AG08396 (cell line): ENCODE measurements at regions not wholly inside any gene's neighbourhood (a gene's known extent, or its start where the extent isn't known, plus 50 kb on each side); places are given as distances from the start of the nearest gene placed in this dataset.
A peak's percentile ranks its signal among the peaks of the same experiment; 100 is the strongest.

Experiments used
- DNase-seq: peaks from one replicate; pipeline ENCODE4 v3.0.0; 2012; ENCODE audit warnings: low spot score, mixed read lengths

DNA sequence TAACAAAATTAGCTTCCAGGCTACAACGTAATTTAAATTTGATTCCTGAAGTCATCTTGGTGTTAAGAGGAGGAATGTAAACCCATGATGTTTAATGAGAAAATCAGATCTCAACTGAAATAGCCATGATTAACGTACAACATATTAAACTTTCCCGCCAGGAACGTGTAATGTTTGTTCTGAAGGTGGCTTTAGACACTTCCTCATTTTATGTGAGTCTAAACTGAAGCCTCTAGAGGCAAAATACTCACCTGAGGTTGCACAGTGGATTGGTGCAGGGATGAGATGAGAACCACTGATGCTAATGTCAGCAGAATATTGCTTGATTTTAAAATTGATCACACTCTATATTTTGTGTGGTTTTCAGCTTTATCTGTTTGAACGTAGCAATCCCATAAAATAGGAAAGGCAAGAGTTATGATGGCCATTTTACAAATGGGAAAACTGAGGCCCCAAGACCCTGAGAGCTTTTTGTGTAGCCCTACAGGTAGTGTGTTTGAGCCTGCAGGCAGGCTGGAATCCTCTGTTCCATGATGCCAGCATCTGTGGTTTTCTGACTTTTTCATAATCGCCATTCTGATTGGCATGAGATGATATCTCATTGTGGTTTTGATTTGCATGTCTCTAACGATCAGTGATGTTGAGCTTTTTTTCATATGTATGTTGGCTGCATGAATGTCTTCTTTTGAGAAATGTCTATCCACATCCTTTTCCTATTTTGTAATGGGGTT lies 243.7 kb upstream of the BMPER start:
- no peak for DNase-seq

DNA sequence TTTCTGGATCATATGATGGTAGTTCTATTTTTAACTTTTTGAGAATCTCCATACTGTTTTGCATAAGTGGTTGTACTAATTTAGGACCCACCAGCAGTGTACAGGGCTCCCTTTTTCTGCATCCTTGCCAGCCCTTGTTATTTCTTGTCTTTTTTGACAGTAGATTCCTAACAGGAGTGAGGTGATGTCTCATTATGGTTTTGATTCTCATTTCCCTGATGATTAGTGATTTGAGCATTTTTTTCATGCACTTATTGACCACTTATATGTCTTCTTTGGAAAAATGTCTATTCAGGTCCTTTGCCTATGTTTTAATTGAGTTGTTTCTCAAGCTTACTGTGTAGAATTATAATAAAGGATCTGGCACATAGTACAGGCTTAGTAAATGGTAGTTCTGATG lies 238.8 kb upstream of the BMPER start:
- DNase-seq = no peak

DNA sequence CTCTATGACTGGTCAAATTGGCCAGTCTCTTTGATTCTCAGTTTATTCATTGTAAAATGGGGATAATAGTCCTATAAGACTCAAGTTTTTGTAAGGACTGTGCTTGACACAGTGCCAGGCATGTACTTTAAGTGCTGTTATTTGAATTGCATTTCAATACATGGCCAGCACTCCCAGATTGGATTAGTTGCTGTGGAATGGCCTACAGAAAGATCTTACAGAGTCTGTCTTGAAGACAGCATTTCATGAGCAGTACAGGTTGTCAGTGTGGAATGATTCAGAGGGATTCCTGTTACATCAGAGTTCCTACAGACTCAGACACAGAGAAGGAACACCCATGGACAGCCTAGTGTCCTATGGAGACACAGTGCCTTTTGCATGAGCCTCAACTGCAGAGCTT lies 238.1 kb upstream of the BMPER start:
- no peak for DNase-seq

DNA sequence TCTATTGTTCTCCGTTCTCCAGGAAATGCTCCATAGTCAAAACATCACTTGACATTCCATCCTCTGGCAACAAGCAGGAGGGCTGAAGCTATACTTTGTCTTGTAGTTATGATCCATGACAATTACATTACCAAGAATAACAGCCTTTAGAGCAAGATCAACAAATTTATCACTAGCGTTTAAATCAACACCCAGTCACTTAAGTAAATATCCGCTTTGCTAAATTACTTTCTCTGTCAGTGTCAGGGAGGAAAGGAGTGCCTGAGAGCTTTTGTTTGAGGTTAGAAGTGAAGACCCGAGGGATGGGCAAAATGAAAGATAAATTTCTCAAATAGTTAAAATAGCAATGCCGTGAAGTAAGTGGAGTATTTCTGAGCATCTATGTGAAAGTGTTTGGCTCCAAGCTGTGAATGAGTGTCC lies 236.1 kb upstream of the BMPER start:
- no peak for DNase-seq

DNA sequence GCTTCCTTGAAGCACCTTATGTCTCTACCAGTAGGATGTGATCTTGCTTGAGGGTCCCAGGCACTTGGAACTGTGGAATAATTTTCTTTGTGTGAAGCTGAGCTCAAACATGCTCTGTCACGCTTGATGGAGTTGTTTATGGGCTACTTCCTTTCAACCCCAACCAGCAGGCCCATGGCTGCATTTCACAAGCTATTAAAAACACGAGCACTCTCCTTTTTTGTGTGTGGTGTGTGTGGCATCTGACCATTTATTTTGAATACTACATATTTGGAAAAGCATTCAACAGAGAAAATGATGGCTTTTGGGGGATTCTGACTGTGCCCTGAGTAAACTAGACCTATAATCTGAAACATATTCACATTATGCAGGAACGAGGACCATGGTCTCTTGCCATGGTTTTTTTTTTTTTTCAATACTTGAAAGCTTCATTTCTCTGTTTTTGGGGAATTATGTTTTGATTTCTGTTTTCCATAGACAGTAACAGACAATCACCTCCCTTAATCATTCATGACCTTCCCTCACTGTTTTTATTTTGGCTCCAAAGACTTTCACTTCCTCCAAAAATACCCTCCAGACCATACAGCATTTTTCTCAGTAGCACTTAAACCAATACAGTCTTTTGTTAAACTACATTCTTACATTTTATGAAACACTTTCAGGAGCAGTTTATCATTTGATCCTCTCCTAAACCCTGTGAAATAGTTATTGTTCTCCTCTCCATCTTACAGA lies 233.6 kb upstream of the BMPER start:
- DNase-seq = no peak

DNA sequence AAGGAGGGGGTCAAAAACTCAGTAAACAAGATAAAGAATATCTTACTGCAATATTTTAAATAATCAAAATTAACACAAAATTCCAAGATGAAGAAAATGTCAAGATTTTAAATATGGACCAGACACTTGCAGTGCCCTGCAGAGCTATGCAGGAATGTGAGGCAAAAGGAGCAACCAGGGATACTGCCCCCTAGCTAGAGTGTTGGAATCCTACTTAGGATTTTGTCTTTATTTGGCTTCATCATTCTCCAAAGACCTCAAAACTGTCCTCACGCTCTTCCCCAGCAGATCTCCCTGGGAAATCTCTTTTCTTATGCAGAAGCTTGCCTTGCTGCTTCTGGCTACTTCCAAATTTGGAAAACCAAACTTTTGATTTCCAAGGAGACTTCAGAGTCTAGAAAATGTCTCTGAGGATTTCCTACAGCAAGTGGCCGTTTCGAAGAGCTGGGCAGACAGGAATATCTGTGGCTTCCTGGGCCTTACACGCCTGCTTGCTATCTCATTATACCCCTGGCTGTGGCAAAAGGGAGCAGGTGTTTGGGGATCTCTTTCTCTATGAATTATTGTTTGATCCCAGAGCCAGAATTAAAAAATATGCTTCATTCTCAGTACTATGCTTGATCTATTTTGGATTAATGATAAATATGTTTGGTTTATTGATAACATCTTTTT lies 232.2 kb upstream of the BMPER start:
- no peak for DNase-seq

DNA sequence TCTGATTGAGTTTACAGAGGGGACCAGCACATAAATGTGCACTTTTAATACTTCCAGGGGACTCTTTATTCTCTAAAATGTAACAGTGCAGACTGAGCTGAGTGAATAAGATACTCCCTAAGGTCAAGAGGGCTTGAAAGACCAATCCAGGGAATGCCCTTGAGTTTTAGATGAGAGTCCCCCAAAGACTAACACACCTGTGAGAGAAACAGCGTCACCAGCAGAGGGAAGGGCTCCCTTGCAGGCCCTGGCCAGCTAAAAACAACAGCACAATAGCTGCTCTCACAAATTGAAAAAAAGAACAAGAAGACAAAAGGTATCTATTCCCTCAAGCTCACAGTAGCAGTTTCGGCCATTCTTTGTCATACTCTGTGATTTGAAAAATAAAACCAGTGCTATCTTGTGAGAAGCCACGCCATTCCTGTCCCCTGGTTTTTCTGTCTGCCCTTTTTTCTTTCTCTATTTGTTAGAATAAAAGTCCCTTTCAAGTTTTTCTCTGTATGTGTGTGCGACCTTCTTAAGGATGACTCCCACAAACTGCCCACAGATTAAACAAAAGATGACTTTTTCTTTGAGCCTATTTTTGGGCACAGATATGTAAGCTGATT lies 230.4 kb upstream of the BMPER start:
- DNase-seq = no peak

DNA sequence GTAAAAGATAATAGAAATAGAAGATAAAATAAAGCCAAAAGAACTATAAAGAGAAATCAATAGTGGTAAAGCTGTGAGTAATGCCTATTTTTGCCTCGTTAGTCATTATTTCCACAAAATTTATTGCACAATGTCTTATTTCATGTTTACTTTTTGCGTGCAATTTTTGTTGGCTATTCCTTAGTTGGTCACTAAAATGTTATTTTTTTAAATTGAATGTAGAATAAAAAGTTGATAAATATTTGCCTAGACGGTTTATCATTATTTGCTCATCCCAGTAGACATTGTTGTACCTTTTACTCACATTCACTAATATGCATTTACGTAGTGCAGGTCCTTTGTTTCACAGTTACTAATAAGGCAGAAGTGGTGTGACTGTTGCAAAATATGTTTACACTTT lies 227.8 kb upstream of the BMPER start:
- no peak for DNase-seq

DNA sequence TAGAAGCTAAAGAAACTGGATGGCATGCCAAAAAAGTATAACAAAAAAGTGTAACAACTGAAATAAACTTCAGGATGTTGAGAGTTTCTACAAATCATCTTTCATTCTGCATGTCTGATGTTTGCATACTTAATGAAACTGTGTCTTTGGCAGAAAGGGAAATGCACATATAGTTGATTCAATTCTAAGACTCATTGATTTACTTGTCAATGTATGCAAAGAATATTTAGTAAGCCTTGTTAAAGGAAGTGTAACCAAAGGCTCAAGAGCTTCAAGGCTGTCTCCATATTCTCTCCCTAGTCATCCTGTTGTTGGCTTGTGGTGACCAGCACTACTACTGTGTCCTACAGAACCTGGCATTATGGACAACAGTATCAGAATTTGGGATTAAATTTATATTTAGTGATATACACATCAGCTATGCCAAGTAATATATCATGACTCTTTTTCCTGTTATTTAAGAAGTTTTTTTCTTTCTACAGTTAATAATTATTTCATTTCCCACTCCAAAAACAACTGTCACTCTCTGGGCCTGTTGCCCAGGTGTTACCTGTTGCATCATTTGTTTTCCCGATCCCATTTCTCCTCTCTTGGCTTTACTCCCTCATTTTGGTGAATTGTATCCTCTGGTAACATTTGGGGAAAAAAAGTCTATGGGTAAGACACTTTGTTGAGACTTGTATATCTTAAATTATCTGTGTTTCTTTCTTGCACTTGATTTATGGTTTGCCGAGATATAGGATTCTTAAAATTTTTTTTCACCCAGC lies 226.6 kb upstream of the BMPER start:
- DNase-seq = no peak

DNA sequence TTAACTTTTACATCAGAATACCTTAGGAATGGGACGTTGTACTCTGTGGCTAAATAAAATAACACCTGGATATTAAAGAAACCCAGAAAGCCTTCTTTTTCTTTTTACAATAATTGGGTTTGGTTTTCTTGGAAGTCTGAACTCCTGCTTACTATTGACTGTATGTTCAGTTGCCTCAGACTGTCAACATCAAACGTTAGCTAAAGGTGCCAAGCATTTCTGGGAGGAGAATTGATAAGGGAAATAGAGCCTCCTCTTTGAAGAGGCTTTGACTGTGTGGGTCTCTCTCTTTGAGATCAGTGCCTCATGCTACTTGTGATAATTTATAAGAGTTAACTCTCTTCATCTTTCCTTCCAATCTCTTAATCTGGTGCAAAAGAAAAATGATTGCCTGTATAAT lies 224.7 kb upstream of the BMPER start:
- DNase-seq = no peak

DNA sequence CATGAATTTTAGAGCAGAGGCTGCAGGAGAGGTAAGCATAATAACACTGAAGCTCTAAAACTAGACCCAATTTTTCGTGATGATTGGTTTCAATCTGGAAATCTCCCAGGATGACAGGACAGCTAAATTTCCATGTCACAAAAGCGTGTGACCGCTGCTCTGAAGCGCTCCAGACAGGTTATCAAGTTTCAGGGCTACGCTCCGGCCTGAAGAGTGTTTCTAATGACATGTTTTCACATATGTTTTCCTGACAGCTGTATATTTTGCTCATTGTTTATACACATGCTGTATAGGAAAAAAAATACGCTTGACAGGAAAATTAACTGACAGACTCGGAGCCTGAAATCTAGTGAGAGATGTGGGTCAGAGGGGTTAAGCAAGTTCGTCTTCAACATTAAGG lies 219.8 kb upstream of the BMPER start:
- DNase-seq = no peak

DNA sequence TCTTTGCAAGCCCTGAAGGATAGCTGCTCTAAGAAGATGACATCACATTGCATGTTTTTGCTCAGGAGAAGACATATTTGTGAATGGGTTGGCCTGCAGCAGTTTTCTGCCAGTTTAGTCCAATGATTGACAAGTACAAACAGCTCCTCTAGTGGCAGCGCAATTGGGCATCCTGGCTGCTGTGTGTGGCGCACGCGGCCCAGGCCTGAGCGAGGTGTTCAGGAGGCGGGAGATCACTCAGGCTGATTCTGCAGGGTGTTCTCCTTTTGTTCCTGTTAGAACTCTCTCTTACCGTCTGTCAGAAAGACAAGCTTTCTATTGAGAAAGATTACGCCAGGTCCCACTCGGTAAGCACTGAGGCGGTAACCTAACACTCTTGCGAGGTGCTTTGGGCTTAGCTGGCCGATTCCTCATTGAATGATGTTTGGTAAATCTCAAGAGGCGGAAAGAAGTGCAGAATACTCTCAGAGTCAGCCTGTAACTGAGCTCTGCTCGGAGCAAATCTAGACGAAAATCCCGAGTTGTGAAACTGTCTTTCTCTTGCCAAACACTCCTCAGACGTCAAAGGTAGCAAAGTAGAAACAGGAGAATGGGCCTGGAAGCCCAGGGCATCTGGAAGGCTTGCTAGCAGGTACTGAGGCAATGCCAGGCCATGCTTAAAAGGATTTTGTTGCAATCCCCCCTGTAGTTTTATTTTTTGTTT lies 219.2 kb upstream of the BMPER start:
- DNase-seq = no peak

DNA sequence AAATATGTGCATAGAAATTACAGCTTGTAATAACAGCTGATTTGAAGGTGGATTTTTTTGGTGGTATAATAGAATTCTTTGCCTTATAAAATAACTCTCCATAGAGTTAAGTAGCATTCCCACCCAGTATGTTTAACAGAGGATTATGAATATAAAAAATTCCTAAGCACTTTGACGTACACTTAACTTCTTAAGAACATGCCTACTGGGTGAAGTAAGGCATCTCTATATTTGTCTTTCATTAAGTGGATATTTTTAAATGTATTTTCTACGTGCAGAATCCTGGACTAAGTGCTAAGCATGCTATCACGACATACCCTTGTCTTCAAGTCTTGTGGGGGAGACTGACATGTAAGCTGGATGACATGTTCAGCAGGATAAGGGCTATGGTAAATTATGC lies 217.7 kb upstream of the BMPER start:
- DNase-seq = no peak

DNA sequence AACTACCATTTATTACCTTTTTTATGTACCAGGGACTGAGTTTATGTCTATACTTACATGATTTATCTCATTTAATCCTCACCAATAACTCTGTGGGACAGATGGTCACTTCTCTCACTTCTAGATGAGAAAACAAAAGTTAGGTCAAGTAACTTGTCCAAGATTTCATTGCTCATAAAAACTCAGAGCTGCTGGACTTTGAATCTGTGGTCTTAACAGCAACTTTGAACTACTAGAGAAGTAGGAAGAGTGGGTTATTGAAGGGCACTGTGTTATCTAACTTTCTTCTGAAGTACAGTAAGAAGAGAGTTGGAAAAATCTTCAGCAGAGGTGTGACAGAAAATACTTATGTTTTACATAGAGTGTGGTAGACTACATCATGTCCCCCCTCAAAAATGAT lies 214.2 kb upstream of the BMPER start:
- no peak for DNase-seq

DNA sequence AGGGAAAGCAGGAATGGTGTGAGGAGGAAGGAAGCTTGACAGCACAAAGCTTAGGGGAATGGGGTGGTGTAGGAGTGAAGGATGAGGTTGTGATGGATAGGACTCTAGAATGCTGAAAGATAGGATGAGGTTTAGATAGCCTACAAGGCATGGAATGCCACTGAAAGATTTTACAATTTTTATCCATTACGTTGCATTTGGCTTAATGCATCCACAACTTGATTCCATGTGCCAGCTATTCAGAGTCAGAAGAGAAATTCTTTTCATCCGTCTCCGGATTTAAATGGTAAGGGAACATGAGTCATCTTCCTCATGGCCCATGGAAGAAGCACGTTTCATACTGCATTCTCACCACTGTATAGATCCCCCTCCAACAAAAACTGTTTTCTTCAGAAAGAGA lies 212.4 kb upstream of the BMPER start:
- peak; percentile 21 for DNase-seq

DNA sequence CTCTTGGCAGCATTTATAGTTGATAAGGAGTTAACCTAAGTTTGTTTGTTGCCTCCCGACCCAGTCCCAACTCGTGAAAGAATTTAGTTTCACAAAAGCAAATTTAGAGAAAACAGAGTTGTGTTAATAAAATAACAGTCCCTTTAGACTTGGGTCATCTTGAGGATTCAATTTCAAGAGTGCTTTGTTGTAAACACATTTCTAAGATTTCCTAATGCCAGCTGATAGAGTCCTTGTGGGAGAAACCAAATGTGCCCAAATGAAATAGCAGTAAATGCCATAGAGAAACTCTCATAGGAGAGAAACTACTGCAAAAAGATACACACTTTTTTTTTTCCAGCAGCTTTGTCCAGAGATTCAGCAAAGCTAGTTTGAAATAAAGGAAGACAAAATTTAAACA lies 211.3 kb upstream of the BMPER start:
- no peak for DNase-seq

DNA sequence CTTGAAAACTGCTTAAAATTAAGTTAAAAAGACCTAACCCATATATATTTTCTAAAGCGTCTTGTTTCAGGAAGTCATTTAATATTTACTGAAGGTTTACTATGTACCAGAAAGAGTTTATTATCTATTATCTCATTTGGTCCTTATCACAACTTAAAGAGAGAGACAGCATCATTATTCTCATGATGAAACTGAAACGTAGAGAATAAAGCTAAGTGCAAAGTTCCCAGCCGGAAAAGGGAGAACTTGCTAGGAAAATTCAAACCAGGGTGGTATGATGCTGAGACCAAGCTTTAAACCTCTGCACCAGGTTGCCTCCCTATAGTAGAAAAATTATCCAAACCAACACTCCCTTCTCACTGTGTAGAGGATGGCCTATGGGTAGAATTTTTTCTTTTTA lies 207.7 kb upstream of the BMPER start:
- no peak for DNase-seq

DNA sequence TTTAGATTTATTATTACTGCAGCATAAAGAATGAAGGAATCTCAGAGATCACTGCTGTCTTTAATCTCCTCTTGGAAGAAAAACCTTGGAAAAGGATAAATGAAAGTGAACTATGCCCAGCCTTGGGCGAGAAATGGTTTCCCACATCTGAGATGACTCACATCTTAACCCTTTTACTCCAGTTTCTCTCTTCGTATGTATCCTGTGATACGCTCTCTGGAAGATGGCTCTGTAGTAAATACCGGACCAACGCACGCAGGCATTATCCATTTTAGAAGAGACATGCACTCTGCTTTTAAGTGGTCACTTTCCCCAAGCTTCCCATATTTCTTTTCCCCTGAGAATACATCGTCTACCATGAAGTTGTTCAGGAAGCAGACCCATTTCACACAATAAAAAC lies 207.3 kb upstream of the BMPER start:
- DNase-seq = no peak

DNA sequence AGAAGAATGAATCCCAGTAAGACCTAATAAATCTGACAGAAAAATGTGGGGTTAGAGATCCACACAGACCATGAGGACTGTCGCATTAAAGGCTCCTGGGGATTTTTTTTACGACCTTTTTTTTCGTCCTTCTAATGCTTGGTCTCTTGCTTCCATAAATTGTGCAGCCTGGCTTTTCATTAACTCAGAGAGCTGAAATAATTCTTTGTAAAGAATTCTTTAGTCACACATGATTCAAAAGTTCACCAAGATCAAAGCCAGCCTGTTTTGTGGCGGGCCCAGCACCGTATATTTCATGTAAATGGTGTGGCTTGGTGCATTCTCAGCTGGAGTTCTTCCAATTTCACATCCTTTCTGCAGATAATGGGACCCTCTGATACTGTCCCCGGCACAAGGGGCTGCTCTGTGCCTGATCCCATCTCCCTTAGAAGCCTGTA lies 206.6 kb upstream of the BMPER start:
- DNase-seq = no peak

DNA sequence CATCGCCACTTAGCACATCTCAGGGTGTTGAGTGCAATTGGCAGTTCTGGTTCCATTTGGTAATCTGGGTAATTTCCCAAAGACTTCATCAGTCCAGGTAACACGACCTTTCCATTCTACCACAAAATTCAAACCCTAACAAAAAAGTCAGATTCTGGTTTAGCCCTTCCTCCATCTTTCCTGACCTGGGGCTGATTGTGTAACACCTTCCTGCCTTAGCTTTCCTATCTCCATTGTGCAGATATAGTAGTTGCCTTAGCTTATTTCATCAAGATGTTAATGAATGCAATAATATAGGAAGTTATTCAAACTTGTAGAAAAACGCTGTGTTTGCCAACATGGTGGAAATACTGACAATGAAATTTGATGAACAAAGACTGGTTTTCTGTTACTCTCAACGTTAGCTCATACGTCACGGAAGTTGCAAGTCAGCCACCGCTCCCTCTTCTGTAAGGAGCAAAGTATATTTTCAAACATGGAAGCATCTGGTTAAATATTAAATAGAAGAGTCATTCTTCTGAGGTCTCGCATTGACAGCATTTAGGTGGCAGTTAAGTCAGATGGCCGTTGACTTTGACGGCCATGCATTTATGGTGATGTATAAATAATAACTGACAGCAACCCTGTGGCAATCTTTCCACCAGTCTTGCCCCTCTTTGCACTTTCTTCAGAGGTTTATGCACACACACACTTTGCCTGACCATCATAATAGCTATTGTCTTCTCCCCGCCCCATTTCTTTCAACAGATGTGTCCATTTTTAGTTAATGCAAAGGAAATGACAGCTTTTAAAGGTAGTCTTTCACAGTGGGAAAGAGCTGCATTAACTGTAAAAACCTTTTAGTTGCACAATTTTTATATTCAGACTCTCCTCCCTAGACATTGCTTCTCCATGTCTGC lies 205.1 kb upstream of the BMPER start:
- no peak for DNase-seq
